Glutamatergic neuron (in vitro differentiated cells): ENCODE measurements at regions not wholly inside any gene's neighbourhood (a gene's known extent, or its start where the extent isn't known, plus 50 kb on each side); places are given as distances from the start of the nearest gene placed in this dataset.
"Not testable (repeated sequence)": the region's sequence is repeated elsewhere in the genome, so short reads cannot be mapped to it uniquely, and the experiment has no call there.

Experiments
- DNase-seq: peaks from one replicate; pipeline ENCODE4 v3.0.0; 2022
- H3K27ac Mint-ChIP-seq: one replicate; pipeline ENCODE4 v1.8.0; 2020; ENCODE audit warnings: mild to moderate bottlenecking, mixed read lengths, inconsistent platforms; ENCODE audit not compliant: unreplicated experiment
- H3K27me3 Mint-ChIP-seq: one replicate; pipeline ENCODE4 v1.8.0; 2020; ENCODE audit warnings: mild to moderate bottlenecking, moderate library complexity, mixed read lengths, inconsistent platforms; ENCODE audit not compliant: unreplicated experiment
- H3K36me3 Mint-ChIP-seq: one replicate; pipeline ENCODE4 v1.8.0; 2020; ENCODE audit warnings: mild to moderate bottlenecking, mixed read lengths, inconsistent platforms; ENCODE audit not compliant: unreplicated experiment
- H3K4me1 Mint-ChIP-seq: one replicate; pipeline ENCODE4 v1.8.0; 2020; ENCODE audit warnings: mild to moderate bottlenecking, low read depth, mixed read lengths, inconsistent platforms; ENCODE audit not compliant: unreplicated experiment
- H3K4me3 Mint-ChIP-seq: one replicate; pipeline ENCODE4 v1.8.0; 2020; ENCODE audit warnings: mild to moderate bottlenecking, mixed read lengths, inconsistent platforms; ENCODE audit not compliant: unreplicated experiment
- H3K9me3 Mint-ChIP-seq: one replicate; pipeline ENCODE4 v1.8.0; 2020; ENCODE audit warnings: mild to moderate bottlenecking, moderate library complexity, mixed read lengths, inconsistent platforms; ENCODE audit not compliant: unreplicated experiment
- TF ChIP-seq, protein P1 (sequence below): fragments of 200-600 bp; sonication (generic); IDR thresholded peaks from one replicate; pipeline ENCODE4 v1.5.0; 2021; ENCODE audit not compliant: partially characterized antibody, unreplicated experiment

DNA sequence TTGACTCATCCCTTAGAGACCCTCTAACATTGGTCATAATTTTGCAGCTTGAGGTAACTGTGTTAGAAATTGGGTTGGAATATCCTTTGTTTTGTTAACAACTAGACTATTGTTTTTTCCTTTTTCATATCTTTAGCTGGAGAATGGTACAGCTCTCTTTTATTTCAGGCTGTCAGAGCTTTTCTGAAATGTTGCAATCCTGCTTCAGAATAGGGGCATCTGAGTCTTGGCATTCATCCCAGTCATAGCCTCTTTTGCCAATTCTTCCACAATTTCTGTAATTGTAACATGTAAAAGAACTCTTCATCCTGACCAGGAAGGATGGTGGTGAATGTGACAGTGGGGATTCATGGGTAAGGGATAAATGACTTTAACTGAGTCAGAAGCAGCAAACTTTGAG is 128.7 kb downstream of the FHIP1A start:
- TF ChIP-seq, protein P1, sequence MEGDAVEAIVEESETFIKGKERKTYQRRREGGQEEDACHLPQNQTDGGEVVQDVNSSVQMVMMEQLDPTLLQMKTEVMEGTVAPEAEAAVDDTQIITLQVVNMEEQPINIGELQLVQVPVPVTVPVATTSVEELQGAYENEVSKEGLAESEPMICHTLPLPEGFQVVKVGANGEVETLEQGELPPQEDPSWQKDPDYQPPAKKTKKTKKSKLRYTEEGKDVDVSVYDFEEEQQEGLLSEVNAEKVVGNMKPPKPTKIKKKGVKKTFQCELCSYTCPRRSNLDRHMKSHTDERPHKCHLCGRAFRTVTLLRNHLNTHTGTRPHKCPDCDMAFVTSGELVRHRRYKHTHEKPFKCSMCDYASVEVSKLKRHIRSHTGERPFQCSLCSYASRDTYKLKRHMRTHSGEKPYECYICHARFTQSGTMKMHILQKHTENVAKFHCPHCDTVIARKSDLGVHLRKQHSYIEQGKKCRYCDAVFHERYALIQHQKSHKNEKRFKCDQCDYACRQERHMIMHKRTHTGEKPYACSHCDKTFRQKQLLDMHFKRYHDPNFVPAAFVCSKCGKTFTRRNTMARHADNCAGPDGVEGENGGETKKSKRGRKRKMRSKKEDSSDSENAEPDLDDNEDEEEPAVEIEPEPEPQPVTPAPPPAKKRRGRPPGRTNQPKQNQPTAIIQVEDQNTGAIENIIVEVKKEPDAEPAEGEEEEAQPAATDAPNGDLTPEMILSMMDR: no peak
- DNase-seq: no peak
- no peaks in the 10 kb centered on the region for H3K27me3 Mint-ChIP-seq
- H3K4me1 Mint-ChIP-seq: peaks cover 18% of the 10 kb centered on the region
- no peaks in the 10 kb centered on the region for H3K9me3 Mint-ChIP-seq
- no peak overlapping the region for H3K27ac Mint-ChIP-seq
- H3K36me3 Mint-ChIP-seq: no peaks in the 10 kb centered on the region
- H3K4me3 Mint-ChIP-seq: no peak overlapping the region

DNA sequence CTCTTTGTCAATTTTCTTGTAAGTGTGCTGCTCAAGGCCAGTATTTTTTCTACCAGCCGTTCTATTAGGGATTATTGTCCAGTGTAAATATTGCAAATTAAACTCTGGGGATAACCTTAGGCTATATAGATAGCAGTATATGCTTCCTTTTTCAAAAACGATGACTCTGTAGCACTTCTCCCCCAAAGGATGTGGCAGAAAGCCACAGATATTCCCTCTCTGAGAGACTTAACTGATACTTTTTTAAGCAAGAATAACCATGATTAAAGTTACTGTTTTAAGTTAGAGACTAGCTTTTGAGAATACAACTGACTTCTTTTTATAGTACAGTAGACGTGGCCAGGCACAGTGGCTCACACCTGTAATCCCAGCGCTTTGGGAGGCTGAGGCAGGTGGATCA is 130.0 kb downstream of the FHIP1A start:
- DNase-seq: no peak
- Mint-ChIP-seq H3K4me3 (no peak overlapping the region), H3K4me1 (peaks cover 18% of the 10 kb centered on the region), H3K27me3 (no peaks in the 10 kb centered on the region), H3K27ac (no peak overlapping the region), H3K9me3 (no peaks in the 10 kb centered on the region), H3K36me3 (no peaks in the 10 kb centered on the region)
- TF ChIP-seq, protein P1: no peak

DNA sequence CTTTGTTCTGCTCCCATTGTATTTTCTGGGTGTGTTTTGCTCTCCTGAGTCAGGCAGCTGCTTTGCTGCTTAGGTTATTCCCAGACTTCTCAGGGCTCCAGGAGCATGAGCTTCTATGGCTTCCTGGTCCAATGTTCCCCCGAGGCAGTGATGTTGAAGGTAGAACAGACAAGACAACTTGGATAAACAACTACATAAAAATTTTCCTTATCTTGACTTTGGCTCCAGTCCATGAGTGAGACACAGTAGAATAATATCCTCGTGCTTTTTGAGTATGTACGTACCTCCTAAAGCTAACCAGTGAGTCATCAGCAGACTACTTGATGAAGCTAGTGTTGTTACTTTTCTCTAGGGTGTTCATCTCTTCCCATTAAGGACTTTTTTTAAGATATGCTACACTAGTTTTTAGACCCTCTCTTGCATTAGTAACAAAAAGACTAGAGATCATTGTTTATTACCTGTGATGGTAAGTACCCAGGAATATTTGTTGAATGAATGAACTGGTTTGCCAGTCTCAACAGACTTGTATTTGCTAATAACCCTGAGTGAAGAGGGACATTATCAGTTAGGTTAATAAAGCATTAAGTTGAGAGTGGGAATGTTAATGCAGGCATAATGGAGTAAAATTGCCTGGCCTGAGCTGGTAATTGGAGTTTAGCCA is 131.9 kb downstream of the FHIP1A start:
- Mint-ChIP-seq H3K27ac (peak overlapping the region; percentile 83), H3K36me3 (no peaks in the 10 kb centered on the region), H3K4me3 (peak overlapping the region; percentile 72), H3K4me1 (peaks cover 18% of the 10 kb centered on the region), H3K27me3 (no peaks in the 10 kb centered on the region), H3K9me3 (no peaks in the 10 kb centered on the region)
- TF ChIP-seq, protein P1: no peak
- DNase-seq: no peak

DNA sequence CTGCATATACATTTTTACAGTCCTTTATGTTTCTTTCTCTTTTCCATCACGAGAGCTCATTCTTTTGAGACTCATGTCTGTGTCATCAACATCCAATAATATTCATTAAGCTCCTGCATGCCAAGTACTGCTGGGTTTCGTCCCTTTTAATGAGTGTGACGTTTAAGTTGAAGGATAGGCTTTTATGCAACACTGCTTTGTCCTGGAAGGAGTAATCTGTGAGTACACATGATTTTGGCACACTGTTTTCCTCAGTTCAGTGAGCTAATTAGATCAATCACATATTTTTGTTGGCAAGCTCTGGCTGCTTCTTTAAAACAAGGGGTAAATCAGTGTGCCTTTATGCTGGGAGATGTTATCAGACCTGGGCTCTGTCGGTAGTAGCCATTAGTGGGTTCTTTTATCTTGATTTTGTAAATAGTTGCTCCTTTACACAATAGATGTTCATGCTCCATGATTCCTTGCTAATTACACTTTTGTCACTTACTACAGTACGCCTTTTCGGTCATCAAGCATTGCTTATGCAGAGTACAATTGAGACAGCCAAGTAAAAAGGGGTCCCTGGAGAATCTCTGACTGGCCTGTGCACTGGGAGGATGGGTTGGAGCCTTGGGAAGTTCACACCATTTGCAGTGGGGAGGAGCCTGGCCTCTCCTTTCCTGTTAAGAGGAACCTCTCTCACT is 132.6 kb downstream of the FHIP1A start:
- Mint-ChIP-seq H3K27me3 (no peaks in the 10 kb centered on the region), H3K36me3 (no peaks in the 10 kb centered on the region), H3K9me3 (no peaks in the 10 kb centered on the region), H3K4me3 (peak overlapping the region; percentile 72), H3K27ac (peak overlapping the region; percentile 83), H3K4me1 (peaks cover 18% of the 10 kb centered on the region)
- TF ChIP-seq, protein P1: no peak
- peak; percentile 21 for DNase-seq

DNA sequence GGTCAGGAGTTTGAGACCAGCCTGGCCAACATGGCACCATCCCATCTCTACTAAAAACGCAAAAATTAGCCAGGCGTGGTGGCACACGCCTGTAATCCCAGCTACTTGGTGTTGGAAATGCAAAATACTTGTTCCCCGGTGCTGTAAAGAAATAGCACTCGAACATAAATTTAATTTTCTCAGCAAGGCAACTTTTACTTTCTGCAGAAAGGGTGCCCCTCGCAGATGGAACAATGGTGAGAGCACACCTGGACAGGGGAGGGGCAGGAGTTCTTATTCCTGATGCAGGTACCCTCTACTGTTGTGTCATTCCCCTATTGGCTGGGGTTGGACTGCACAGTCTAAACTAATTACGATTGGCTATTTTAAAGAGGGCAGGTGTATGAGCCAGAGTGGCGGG is 139.7 kb downstream of the FHIP1A start:
- H3K4me1 Mint-ChIP-seq: no peaks in the 10 kb centered on the region
- H3K27ac Mint-ChIP-seq: no peak overlapping the region
- H3K36me3 Mint-ChIP-seq: peaks cover 20% of the 10 kb centered on the region
- H3K9me3 Mint-ChIP-seq: peaks cover 3% of the 10 kb centered on the region
- no peak overlapping the region for H3K4me3 Mint-ChIP-seq
- TF ChIP-seq, protein P1: no peak
- peaks cover 2% of the 10 kb centered on the region for H3K27me3 Mint-ChIP-seq
- DNase-seq: no peak

DNA sequence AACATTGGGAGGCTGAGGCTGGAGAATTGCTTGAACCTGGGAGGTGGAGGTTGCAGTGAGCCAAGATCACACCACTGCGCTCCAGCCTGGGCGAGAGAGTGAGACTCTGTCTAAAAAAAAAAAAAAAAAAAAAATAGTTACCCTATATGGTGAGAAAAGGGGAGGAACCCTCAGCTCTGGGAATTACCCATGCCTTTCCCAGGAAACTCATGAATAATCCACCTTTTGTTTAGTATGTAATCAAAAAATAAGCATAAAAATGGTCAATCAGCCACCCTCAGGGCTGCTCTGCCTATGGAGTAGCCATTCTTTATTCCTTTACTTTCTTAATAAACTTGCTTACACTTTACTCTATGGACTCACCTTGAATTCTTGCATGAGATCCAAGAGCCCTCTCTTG is 140.4 kb downstream of the FHIP1A start:
- H3K9me3 Mint-ChIP-seq, H3K27me3 Mint-ChIP-seq, H3K4me1 Mint-ChIP-seq, DNase-seq, H3K27ac Mint-ChIP-seq, H3K4me3 Mint-ChIP-seq: not testable (repeated sequence)
- peaks cover 20% of the 10 kb centered on the region for H3K36me3 Mint-ChIP-seq
